NCI-H1436 treated with DMSO at 0.1 percent for 48 hours (cell line): ENCODE measurements at regions not wholly inside any gene's neighbourhood (a gene's known extent, or its start where the extent isn't known, plus 50 kb on each side); places are given as distances from the start of the nearest gene placed in this dataset.

Experiments used
- DNase-seq: peaks from one replicate; lab custom pipeline; 2025; lab: John Stamatoyannopoulos, UW

GRCh38 chr7:50209461-50210135 lies 94.9 kb upstream of the IKZF1 start:
- DNase-seq = no peak

GRCh38 chr7:50208378-50208982 lies 96.0 kb upstream of the IKZF1 start:
- no peak for DNase-seq

- no peak for DNase-seq
These were observed 96.7 kb upstream of the IKZF1 start for GRCh38 chr7:50207686-50208255.

- no peak for DNase-seq
These were observed 97.3 kb upstream of the IKZF1 start for GRCh38 chr7:50207251-50207564.

- no peak for DNase-seq
These were observed 97.9 kb upstream of the IKZF1 start for GRCh38 chr7:50206453-50207250.

- DNase-seq = no peak
These were observed 99.5 kb upstream of the IKZF1 start for GRCh38 chr7:50205011-50205410.

- DNase-seq = no peak
These were observed 99.9 kb upstream of the IKZF1 start for GRCh38 chr7:50204581-50204980.

GRCh38 chr7:50203521-50203920 lies 101.0 kb upstream of the IKZF1 start:
- no peak for DNase-seq

- no peak for DNase-seq
These were observed 102.4 kb upstream of the IKZF1 start for GRCh38 chr7:50202052-50202555.

GRCh38 chr7:50199824-50200223 lies 104.7 kb upstream of the IKZF1 start:
- no peak for DNase-seq

GRCh38 chr7:50197549-50197948 lies 104.5 kb upstream of the ZPBP start:
- DNase-seq = no peak

GRCh38 chr7:50196719-50197118 lies 103.7 kb upstream of the ZPBP start:
- no peak for DNase-seq

GRCh38 chr7:50190776-50191175 lies 97.7 kb upstream of the ZPBP start:
- DNase-seq = no peak

GRCh38 chr7:50189371-50189770 lies 96.3 kb upstream of the ZPBP start:
- DNase-seq = no peak

GRCh38 chr7:50185951-50186682 lies 93.1 kb upstream of the ZPBP start:
- DNase-seq = no peak

- no peak for DNase-seq
These were observed 92.2 kb upstream of the ZPBP start for GRCh38 chr7:50185208-50185607.

- DNase-seq = no peak
These were observed 91.4 kb upstream of the ZPBP start for GRCh38 chr7:50184271-50184990.

GRCh38 chr7:50182759-50183158 lies 89.7 kb upstream of the ZPBP start:
- DNase-seq = no peak

- DNase-seq = no peak
These were observed 88.0 kb upstream of the ZPBP start for GRCh38 chr7:50181081-50181480.

GRCh38 chr7:50178166-50178565 lies 85.1 kb upstream of the ZPBP start:
- DNase-seq = no peak

- no peak for DNase-seq
These were observed 81.9 kb upstream of the ZPBP start for GRCh38 chr7:50174948-50175347.
